ENCODE measurements at regions not wholly inside any gene's neighbourhood (a gene's known extent, or its start where the extent isn't known, plus 50 kb on each side); places are given as distances from the start of the nearest gene placed in this dataset.

- Histone ChIP-seq H3K27ac (ENCODE audit: low read depth in 2 of 2, low read length in 1 of 2) (no peak overlapping the region), H3F3A (replicated peaks; ENCODE audit: insufficient read depth) (no peaks in the 10 kb centered on the region), H3K36me3 (replicated peaks in 1 of 2; ENCODE audit: control insufficient read depth in 1 of 2, insufficient read depth in 2 of 2, low read length in 1 of 2) (no peaks in the 10 kb centered on the region), H3K9me2 (no peaks in the 10 kb centered on the region), H3K79me2 (ENCODE audit: insufficient read depth) (no peaks in the 10 kb centered on the region), H3K4me3 (ENCODE audit: low read depth in 2 of 2, low read length in 1 of 2) (no peak overlapping the region), H3K9ac (no peak overlapping the region), H4K20me1 (ENCODE audit: insufficient read depth) (no peaks in the 10 kb centered on the region), H3K9me3 (no peaks in the 10 kb centered on the region), H3K4me2 (no peak overlapping the region), H3K4me1 (ENCODE audit: control insufficient read depth in 1 of 2, insufficient read depth in 2 of 2, low read depth in 1 of 2, low read length in 1 of 2) (no peaks in the 10 kb centered on the region), H2AFZ (ENCODE audit: low read depth) (no peak overlapping the region), H3K27me3 (ENCODE audit: insufficient read depth) (no peaks in the 10 kb centered on the region)
- ChIA-PET CTCF (interaction anchor here (0.9 to 1.3 kb wide), 3 partner anchors 16 to 31 kb away, joined by 3 to 6 read pairs (median 3); no protein-coding TSS in a partner anchor), POLR2A (no interaction called here)
- 73% methylated on average over 2 of the region's 2 CpGs for WGBS (ENCODE audit: low lambda C conversion rate)
- TF ChIP-seq RCOR1 (IDR thresholded peaks at IDR 0.05; ENCODE audit: low read length) (no peak), FOXJ3 (CRISPR knock-in tag; IDR thresholded peaks at IDR 0.05) (no peak), YY1 (IDR thresholded peaks at IDR 0.05; ENCODE audit: low read depth) (no peak), FOXM1 (IDR thresholded peaks at IDR 0.05; ENCODE audit: low read depth) (no peak), TCF12 (IDR thresholded peaks at IDR 0.05) (no peak), USF1 (IDR thresholded peaks at IDR 0.05; ENCODE audit: borderline replicate concordance, low read depth) (no peak), JUND (IDR thresholded peaks at IDR 0.05) (no peak), MXI1 (IDR thresholded peaks at IDR 0.05; ENCODE audit: low read depth, low read length) (no peak), RXRA (IDR thresholded peaks at IDR 0.05; ENCODE audit: borderline replicate concordance, low read depth) (no peak), GATA2 (CRISPR knock-in tag; IDR thresholded peaks at IDR 0.05) (no peak), SIN3A (IDR thresholded peaks at IDR 0.05; ENCODE audit: borderline replicate concordance, low read depth, low read length) (no peak)
- TF ChIP-seq, protein P1, sequence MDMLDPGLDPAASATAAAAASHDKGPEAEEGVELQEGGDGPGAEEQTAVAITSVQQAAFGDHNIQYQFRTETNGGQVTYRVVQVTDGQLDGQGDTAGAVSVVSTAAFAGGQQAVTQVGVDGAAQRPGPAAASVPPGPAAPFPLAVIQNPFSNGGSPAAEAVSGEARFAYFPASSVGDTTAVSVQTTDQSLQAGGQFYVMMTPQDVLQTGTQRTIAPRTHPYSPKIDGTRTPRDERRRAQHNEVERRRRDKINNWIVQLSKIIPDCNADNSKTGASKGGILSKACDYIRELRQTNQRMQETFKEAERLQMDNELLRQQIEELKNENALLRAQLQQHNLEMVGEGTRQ (IDR thresholded peaks at IDR 0.05; ENCODE audit: borderline replicate concordance, low read depth, low read length), result no peak
- DNase-seq, result no peak
These were observed 314.7 kb upstream of the DACH1 start for GRCh38 chr13:72181661-72182060.

- Histone ChIP-seq H3K36me3 (replicated peaks in 1 of 2; ENCODE audit: control insufficient read depth in 1 of 2, insufficient read depth in 2 of 2, low read length in 1 of 2) (no peaks in the 10 kb centered on the region), H4K20me1 (ENCODE audit: insufficient read depth) (no peaks in the 10 kb centered on the region), H3K9me3 (no peaks in the 10 kb centered on the region), H3K4me2 (no peak overlapping the region), H2AFZ (ENCODE audit: low read depth) (no peak overlapping the region), H3K9ac (no peak overlapping the region), H3K27ac (ENCODE audit: low read depth in 2 of 2, low read length in 1 of 2) (no peak overlapping the region), H3K79me2 (ENCODE audit: insufficient read depth) (no peaks in the 10 kb centered on the region), H3K4me1 (ENCODE audit: control insufficient read depth in 1 of 2, insufficient read depth in 2 of 2, low read depth in 1 of 2, low read length in 1 of 2) (no peaks in the 10 kb centered on the region; a peak in 1 of 4 replicates), H3K27me3 (ENCODE audit: insufficient read depth) (no peaks in the 10 kb centered on the region), H3F3A (replicated peaks; ENCODE audit: insufficient read depth) (no peaks in the 10 kb centered on the region), H3K4me3 (ENCODE audit: low read depth in 2 of 2, low read length in 1 of 2) (no peak overlapping the region), H3K9me2 (no peaks in the 10 kb centered on the region)
- DNase-seq, result no peak
- 71% methylated on average over 7 of the region's 7 CpGs for WGBS (ENCODE audit: low lambda C conversion rate)
- ChIA-PET POLR2A (no interaction called here), CTCF (interaction anchor here (0.9 kb wide), 1 partner anchor 30 kb away, joined by 3 read pairs; no protein-coding TSS in a partner anchor)
- TF ChIP-seq RCOR1 (IDR thresholded peaks at IDR 0.05; ENCODE audit: low read length) (no peak), CHD2 (IDR thresholded peaks at IDR 0.05; ENCODE audit: low read length, partially characterized antibody) (no peak), EP300 (IDR thresholded peaks at IDR 0.05; ENCODE audit: borderline replicate concordance in 1 of 2, low read depth in 1 of 2, low read length in 1 of 2) (no peak), YY1 (IDR thresholded peaks at IDR 0.05; ENCODE audit: low read depth) (no peak), SIN3A (IDR thresholded peaks at IDR 0.05; ENCODE audit: borderline replicate concordance, low read depth, low read length) (no peak), MEF2A (IDR thresholded peaks at IDR 0.05; ENCODE audit: borderline replicate concordance, low read depth) (no peak), RAD21 (IDR thresholded peaks at IDR 0.05; ENCODE audit: low read length) (no peak), EZH2phosphoT487 (IDR thresholded peaks at IDR 0.05; ENCODE audit: borderline replicate concordance, low read depth) (no peak), RFX5 (IDR thresholded peaks at IDR 0.05; ENCODE audit: low read length) (no peak), NRF1 (IDR thresholded peaks at IDR 0.05; ENCODE audit: low read depth, low read length) (no peak)
- TF ChIP-seq, protein P2, sequence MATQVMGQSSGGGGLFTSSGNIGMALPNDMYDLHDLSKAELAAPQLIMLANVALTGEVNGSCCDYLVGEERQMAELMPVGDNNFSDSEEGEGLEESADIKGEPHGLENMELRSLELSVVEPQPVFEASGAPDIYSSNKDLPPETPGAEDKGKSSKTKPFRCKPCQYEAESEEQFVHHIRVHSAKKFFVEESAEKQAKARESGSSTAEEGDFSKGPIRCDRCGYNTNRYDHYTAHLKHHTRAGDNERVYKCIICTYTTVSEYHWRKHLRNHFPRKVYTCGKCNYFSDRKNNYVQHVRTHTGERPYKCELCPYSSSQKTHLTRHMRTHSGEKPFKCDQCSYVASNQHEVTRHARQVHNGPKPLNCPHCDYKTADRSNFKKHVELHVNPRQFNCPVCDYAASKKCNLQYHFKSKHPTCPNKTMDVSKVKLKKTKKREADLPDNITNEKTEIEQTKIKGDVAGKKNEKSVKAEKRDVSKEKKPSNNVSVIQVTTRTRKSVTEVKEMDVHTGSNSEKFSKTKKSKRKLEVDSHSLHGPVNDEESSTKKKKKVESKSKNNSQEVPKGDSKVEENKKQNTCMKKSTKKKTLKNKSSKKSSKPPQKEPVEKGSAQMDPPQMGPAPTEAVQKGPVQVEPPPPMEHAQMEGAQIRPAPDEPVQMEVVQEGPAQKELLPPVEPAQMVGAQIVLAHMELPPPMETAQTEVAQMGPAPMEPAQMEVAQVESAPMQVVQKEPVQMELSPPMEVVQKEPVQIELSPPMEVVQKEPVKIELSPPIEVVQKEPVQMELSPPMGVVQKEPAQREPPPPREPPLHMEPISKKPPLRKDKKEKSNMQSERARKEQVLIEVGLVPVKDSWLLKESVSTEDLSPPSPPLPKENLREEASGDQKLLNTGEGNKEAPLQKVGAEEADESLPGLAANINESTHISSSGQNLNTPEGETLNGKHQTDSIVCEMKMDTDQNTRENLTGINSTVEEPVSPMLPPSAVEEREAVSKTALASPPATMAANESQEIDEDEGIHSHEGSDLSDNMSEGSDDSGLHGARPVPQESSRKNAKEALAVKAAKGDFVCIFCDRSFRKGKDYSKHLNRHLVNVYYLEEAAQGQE (IDR thresholded peaks at IDR 0.05; ENCODE audit: low read depth, low read length), result no peak
- TF ChIP-seq, protein P3, sequence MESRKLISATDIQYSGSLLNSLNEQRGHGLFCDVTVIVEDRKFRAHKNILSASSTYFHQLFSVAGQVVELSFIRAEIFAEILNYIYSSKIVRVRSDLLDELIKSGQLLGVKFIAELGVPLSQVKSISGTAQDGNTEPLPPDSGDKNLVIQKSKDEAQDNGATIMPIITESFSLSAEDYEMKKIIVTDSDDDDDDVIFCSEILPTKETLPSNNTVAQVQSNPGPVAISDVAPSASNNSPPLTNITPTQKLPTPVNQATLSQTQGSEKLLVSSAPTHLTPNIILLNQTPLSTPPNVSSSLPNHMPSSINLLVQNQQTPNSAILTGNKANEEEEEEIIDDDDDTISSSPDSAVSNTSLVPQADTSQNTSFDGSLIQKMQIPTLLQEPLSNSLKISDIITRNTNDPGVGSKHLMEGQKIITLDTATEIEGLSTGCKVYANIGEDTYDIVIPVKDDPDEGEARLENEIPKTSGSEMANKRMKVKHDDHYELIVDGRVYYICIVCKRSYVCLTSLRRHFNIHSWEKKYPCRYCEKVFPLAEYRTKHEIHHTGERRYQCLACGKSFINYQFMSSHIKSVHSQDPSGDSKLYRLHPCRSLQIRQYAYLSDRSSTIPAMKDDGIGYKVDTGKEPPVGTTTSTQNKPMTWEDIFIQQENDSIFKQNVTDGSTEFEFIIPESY (IDR thresholded peaks at IDR 0.05; ENCODE audit: borderline replicate concordance, low read depth), result no peak
These were observed 313.4 kb upstream of the DACH1 start for GRCh38 chr13:72180253-72180952.

Measured in SK-N-SH (cell line).